ENCODE measurements at regions not wholly inside any gene's neighbourhood (a gene's known extent, or its start where the extent isn't known, plus 50 kb on each side); places are given as distances from the start of the nearest gene placed in this dataset.
A peak's percentile ranks its signal among the peaks of the same experiment; 100 is the strongest.
"Not testable (repeated sequence)": the region's sequence is repeated elsewhere in the genome, so short reads cannot be mapped to it uniquely, and the experiment has no call there.

- no peak for DNase-seq (ENCODE audit: low spot score)
These were observed 243.3 kb downstream of the BRINP2 start for GRCh38 chr1:177413982-177414596.

- no peak for DNase-seq (ENCODE audit: low spot score)
These were observed 240.6 kb downstream of the BRINP2 start for GRCh38 chr1:177411381-177411780.

DNA sequence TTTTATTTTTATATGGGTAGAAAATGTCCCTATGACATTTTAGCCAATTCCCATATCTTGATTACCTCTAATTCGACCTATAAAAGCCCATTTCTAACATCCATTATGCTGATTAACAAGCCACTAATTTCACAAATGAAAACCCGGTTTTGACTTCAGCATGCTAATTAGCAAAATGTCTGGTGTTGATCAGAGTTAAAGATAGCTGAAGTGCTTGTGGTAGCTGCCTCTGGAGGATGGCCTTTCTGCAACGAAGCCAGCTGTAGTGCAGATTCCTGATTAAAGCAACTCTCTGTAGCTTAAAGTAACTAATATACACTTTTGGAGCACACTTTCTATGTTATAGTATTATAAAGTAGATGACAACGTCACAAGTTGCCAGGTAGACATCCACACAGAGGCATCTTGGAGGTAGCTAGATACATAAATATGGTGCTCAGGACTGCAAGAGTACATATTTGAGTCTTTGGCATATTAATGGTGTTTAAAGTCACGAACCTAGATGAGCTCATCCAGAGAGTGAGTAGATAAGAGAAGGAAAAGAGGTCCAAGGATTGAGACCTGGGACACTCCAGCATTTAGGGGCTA is 239.5 kb downstream of the BRINP2 start:
- DNase-seq (ENCODE audit: low spot score), result no peak

- not testable (repeated sequence) for DNase-seq (ENCODE audit: low spot score)
These were observed 235.6 kb downstream of the BRINP2 start for GRCh38 chr1:177406323-177406722.

- no peak for DNase-seq (ENCODE audit: low spot score)
These were observed 221.6 kb downstream of the BRINP2 start for GRCh38 chr1:177392336-177392735.

- no peak for DNase-seq (ENCODE audit: low spot score)
These were observed 215.3 kb downstream of the BRINP2 start for GRCh38 chr1:177385760-177386698.

- DNase-seq (ENCODE audit: low spot score), result no peak
These were observed 213.7 kb downstream of the BRINP2 start for GRCh38 chr1:177384461-177384860.

- DNase-seq (ENCODE audit: low spot score), result no peak
These were observed 213.0 kb downstream of the BRINP2 start for GRCh38 chr1:177383715-177384114.

- DNase-seq (ENCODE audit: low spot score), result no peak
These were observed 207.1 kb downstream of the BRINP2 start for GRCh38 chr1:177377866-177378265.

- peak; percentile 26 for DNase-seq (ENCODE audit: low spot score)
These were observed 197.5 kb downstream of the BRINP2 start for GRCh38 chr1:177368255-177368654.

GRCh38 chr1:177366091-177366490 is 195.3 kb downstream of the BRINP2 start:
- DNase-seq (ENCODE audit: low spot score), result no peak

DNA sequence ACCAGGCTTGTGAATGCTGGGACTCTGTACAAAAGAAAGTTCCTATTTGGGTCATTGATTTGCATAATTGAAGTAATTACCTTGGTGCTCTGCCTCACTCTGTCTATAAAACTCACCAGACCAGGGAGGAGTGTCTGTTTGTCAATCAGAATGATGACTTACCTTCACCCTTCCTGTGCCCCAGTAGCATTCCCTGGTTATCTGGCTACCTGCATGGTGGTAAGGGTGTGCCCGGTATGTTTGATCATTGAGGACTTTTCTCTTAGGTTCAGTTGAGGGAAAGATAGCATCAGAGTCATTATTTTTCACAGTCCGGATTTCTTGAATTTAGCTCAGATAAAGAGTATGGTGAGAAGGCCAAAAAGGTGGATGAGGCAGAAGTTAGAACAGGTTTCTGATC is 190.0 kb downstream of the BRINP2 start:
- DNase-seq (ENCODE audit: low spot score), result no peak

GRCh38 chr1:177356674-177357435 is 186.1 kb downstream of the BRINP2 start:
- no peak for DNase-seq (ENCODE audit: low spot score)

DNA sequence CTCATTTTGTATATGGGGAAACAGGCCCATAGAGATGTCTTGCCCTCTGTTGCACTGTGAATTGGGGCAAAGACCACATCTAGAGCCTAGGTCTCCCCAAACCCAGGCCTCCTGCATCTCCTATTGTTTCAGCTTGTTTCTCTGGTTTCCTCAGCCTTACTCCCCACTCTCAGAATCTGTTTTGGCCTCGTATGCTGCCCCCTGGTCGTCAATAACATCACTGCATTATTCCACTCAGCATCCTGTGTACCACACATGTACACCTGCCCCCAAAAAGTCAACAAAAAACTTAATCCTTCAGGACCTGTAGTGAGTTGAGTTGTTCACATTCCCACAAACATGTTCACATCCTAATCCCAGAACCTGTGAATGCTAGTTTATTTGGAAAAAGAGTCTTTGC is 184.8 kb downstream of the BRINP2 start:
- peak; percentile 12 for DNase-seq (ENCODE audit: low spot score)

DNA sequence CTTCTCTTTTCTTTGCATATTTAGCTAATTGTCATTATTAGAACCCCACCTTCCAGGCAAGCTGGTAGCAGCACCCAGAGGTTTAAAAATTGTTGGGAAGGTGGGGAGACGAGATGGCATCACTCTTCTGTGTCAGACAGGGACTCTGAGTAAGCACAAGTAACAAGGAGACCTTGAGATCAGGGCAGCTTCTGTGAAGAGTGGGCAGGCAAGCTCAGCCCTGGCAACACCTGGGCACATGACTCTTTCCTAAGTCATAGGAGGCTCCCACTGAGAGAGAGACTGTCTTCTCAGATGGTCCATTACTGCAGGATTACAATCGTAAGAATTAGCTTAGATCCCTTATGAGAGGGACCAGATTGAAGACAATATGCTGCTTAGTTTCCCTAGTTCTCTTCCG is 183.5 kb downstream of the BRINP2 start:
- no peak for DNase-seq (ENCODE audit: low spot score)

GRCh38 chr1:177351361-177352108 is 180.8 kb downstream of the BRINP2 start:
- no peak for DNase-seq (ENCODE audit: low spot score)

- DNase-seq (ENCODE audit: low spot score), result no peak
These were observed 176.1 kb downstream of the BRINP2 start for GRCh38 chr1:177346790-177347359.

DNA sequence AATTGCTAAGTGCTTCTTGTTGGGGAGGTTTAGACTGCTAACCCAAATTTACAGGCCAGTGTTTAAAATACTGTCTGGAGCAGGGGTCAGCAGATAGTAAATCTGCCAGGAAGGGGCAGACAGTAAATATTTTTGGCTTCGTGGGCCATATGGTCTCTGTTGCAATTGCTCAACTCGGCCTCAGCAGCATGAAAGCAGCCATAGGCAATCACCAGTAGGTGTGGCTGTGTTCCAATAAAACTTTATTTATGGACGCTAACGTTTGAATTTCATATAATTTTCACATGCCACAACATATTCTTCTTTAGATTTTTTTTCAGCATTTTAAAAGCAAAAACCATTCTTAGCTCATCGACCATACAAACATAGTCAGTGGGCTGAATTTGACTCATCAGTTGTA is 172.7 kb downstream of the BRINP2 start:
- no peak for DNase-seq (ENCODE audit: low spot score)

DNA sequence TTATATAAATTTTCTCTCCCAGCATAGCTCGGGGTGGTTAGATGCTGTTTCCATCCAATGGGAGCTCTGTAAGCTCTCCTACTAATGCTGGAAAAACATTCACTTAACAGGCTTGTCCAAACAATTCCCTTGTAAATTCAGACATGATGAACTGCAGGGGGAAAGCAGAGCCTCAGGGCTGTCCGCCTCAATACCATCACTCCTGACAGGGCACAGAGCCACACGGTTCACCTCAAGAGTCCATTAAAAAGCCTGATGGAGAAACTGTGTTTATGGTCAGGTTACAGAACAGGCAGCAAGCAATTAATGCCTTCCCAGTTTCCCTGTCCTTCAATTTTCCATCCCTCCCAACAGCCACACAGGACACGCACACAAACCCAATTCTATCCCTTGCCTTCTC is 171.0 kb downstream of the BRINP2 start:
- DNase-seq (ENCODE audit: low spot score), result no peak

DNA sequence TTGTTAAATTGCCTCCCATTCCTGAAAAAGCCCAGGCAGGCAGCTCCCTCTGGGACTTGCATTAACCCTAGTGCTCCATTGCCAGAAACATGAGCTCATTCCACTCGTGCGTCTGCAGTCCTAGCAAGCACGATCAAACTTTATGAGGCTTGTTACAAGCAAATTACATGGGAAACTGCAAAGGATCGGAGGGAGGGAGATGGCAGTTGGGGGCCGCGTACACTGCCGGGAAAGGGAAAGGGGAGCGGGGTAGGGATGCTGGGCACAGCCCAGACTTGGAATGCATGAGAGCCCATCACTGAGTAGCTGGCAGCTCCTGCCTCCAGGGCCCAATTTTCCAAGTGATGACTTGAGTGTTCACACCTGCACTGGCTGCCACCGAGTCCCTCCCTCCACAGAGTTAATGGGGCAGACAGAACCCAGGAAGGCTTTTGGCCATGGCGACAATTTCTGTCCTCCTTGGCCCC is 169.9 kb downstream of the BRINP2 start:
- no peak for DNase-seq (ENCODE audit: low spot score)

DNA sequence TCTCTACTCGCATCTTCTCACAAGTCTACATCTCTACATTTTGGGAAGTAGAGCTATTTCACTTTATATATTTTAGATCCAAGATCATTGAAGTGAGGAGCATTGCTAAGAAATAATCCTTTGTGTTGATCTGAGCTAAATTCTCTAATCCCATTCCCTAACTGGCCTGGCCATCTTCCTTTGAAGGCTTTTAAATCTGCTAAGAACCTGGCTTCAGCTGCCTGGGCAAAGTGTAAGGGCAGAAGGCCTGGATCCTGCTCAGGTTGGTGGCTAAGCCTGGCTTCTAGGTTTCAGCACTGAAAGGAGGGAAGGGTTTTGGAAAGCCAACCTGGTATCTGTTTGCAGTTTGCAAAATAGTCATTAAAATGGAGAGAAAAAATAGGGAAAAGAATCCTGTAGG is 167.6 kb downstream of the BRINP2 start:
- no peak for DNase-seq (ENCODE audit: low spot score)
